Left kidney (tissue), 1 donor: ENCODE measurements at regions not wholly inside any gene's neighbourhood (a gene's known extent, or its start where the extent isn't known, plus 50 kb on each side); places are given as distances from the start of the nearest gene placed in this dataset.

ENCODE experiments used
- DNase-seq: peaks from one replicate; pipeline ENCODE4 v3.0.0-alpha.2; 2013

GRCh38 chr4:23245203-23245832 lies 552.6 kb downstream of the GBA3 start:
- no peak for DNase-seq

DNA sequence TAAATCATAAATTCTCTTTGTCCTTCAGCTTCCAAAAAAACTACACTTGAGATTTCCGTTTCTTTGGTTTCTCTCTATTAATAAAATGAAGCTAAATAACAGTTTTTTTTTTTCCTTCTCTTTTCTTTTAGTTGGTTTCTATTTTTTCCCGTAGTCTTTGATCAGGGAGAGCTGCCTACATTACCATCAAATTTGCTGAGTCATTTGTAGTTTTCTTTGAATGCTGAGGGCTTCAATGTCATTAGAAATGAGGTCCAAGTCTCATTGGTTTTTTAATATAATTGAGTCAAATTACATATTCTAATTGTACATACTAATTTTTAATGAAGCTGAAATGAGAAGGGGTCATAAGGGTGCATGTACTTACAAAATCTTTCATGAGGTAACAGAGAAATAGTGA lies 550.2 kb downstream of the GBA3 start:
- DNase-seq, result no peak

GRCh38 chr4:23241408-23241807 lies 548.7 kb downstream of the GBA3 start:
- DNase-seq, result no peak

GRCh38 chr4:23238848-23239247 lies 546.1 kb downstream of the GBA3 start:
- no peak for DNase-seq

DNA sequence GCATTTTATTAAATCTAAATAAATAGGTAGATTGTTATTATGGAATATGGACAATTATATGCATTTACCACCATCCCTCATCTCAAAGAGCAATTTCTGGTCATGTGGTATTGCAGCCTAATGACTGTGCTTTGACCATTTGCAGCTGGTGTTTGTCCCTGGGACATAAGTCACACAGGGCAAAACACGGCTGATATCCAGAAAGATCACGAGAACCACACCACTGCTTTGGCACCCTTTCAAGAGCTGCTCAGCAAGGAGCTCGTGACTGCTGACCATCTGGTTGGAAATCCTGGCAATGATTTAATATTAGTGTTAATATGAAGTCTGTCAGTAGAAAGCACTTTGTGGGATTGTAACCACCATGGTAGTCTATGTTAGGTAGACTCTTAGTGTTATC lies 545.0 kb downstream of the GBA3 start:
- no peak for DNase-seq

- no peak for DNase-seq
Observed at GRCh38 chr4:23235628-23236390, 543.1 kb downstream of the GBA3 start.

DNA sequence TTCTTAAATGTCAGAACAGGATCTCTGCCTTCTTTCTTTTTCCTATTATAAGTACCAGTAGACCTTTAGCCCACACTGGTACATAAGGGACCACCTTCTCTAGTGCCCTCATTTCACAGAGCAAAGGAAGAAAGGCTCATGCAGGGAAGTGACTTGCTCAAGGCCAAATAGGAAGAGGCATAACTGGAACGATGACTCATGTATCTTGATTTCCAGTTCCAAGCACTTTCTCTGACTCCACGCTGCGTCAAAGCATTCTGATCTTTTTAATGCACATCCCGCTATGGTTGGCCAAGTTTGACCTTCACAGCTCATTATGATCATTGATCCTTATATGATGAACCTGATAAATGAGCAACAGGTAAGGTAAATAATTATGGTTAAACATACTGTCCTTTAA lies 542.0 kb downstream of the GBA3 start:
- no peak for DNase-seq

DNA sequence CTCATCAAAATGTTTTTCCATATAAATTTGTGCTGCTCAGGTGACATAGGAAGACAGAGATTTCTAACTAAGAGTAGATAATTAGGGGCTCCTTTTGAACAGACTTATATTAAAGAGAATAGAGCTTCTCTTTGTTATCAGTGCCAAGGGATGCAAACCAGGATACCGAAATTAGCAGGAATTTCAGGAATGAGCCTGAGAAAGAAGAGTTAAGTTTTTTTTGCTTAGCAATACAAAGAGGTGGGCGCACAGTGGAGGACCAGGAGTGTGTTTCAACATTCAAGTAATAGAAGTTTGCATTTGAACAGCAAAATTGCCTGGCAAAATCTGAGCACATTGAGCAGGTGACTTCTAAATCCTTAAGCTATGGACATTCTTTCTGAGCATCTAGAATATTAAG lies 541.3 kb downstream of the GBA3 start:
- DNase-seq, result no peak

DNA sequence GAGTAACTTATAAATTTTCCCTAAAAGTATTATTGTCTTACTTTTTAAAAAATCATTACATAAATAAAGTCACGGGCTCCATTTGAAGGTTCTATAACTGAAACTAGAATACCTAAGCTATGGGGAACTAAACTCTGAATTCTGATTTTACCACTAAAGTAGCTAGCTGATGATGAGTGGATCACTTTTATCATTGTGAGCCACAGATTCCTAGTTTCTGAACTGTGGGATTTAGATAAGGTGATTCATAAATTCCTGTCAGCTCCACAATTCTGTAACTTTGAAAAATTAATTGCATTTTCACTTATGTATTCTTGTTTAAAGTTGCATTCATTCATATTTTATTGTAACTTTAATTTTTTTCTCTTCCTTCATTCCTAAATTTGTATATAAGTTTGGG lies 540.9 kb downstream of the GBA3 start:
- no peak for DNase-seq

DNA sequence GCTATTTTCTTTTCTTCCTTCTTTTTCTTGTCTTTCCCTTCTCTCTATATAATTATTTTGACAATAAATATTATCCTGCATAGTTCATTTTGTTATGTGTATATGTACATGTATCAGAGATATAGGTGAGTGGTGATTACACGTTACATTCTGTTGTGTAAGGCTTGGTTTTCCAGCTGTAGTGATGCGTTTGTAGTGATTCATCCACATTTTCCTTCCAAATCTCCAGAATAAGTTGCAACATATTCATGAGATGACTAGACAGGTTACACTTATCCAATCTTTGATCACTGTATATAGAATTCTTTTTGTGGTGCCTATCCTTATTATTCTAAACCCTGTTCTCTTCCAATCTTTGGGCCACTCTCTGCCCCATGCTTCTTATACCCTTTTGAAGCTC lies 540.2 kb downstream of the GBA3 start:
- no peak for DNase-seq

DNA sequence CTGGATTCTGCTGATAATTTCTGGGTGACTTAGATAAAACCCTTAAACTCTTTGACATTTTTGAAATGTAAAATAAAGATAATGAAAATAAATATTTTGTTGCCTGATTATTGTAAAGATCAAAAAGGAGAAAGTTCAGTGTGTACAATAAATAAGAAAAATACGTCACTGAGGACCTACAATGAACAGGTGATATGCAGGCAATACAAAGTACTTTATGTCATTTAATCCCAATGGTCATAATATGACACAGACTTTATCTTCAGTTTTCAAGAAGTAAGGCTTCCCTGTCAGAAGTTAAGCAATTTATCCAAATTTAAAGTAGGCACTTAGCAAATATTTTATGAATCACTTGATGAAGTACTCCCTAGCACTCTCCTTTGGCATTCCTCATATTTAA lies 532.8 kb downstream of the GBA3 start:
- no peak for DNase-seq

GRCh38 chr4:23224684-23225420 lies 532.1 kb downstream of the GBA3 start:
- no peak for DNase-seq

DNA sequence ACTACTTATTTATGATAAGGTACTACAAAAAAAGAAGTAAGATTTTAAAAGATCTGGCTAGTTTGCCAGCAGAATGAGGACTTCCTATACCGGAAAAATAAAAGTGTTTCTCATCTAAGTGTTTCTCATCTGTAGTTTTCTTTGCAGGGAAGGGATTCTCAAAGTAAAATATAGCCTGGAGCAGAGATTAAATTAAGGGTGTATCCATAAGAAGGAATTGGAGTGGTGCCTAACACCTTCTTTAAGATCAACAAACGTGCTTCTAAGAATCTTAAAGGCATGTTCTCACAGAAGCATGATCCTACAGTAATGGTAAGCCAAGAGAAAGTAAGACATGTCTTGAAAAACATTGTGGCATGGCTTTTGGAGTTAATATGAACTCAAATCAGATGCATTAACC lies 528.2 kb downstream of the GBA3 start:
- no peak for DNase-seq

DNA sequence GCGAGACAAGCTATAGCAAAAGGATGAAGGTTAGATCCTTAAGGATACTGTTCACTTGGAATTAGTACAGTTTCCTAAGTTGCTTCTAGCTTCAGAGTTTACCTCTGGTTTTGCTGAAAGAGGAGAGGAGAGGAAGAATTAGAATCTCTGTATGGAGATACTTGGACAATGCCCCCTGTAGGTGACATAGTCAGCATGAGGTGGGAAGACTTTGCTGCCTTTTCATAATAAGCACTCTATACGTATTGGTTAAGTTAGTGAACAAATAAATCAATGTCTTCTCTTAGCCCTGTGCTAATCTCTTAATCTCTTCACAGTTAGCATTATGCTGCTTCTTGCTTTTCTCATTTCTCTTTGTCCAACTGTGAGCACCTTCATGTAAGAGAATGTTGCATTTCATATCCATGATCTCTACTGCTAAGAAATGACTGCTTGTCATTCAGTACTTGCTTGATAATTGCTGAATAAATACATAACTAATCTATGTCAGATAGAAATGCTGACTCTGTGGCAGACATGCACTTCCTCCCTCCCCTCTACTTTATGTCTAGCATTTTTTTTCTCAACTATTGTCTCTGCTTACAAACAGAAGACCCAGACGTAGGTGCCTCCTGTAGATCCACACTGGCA lies 527.2 kb downstream of the GBA3 start:
- no peak for DNase-seq

GRCh38 chr4:23213198-23213597 lies 520.5 kb downstream of the GBA3 start:
- DNase-seq, result no peak

GRCh38 chr4:23212558-23212957 lies 519.8 kb downstream of the GBA3 start:
- DNase-seq, result no peak

- no peak for DNase-seq
Observed at GRCh38 chr4:23207059-23207458, 514.3 kb downstream of the GBA3 start.

DNA sequence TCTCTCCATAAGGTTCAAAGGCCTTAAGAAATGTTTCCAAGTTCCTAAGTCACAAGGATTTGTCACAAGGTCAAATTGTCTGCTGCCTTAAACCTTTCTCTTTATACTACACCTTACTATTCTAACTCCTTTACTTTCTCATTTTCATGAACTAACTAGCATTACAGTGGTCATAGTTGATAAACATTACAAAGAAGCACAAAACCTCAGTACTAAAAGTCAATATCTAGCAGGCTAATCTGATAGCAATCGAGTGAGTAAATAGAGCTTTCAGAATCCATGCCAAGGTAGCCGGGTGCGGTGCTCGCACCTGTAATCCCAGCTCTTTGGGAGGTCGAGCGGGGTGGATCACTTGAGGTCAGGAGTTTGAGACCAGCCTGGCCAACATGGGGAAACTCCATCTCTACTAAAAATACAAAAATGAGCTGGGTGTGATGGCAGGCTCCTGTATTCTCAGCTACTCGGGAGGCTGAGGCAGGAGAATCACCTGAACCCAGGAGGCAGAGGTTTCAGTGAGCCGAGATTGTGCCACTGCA lies 510.0 kb downstream of the GBA3 start:
- DNase-seq, result no peak

GRCh38 chr4:23194751-23195150 lies 502.0 kb downstream of the GBA3 start:
- no peak for DNase-seq

GRCh38 chr4:23174179-23174578 lies 481.4 kb downstream of the GBA3 start:
- no peak for DNase-seq

GRCh38 chr4:23171976-23172375 lies 479.2 kb downstream of the GBA3 start:
- DNase-seq, result no peak

DNA sequence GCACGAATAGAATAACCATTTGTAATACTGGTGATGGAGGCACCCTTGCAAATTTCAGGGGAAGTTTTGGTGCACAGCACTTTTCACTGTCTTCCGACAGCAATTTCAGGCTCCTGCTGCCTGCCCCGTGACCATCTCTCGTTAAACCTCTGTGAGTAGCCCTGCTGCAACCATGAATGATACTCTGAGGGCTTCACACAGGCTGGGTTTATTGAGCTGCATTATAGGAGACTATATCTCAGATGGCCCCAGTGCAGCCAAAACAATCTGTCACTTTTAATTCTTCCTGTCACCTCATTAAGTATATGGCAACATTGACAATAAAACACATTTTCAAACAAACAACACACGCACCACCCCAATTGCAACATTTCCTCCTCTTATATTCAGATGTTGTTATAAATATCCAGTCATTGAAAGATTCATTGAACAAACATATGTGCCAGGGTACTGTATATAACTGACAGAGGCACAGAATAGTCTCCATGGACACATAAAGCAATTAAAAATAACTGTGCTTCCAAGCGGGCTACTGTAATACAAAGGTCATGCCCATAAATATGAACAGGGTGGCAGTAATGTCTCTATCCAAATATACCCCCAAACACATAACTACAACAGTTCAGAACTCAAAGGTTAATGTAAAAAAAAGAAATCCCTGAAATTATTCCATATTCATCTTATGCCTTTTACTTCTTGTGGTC lies 477.0 kb downstream of the GBA3 start:
- no peak for DNase-seq
